Esophagus (tissue), 2 donors: ENCODE measurements at regions not wholly inside any gene's neighbourhood (a gene's known extent, or its start where the extent isn't known, plus 50 kb on each side); places are given as distances from the start of the nearest gene placed in this dataset.

Source experiments
- H3K27ac ChIP-seq, 2 donors: one replicate each; pipeline ENCODE4 v1.5.1; 2013; ENCODE audit warnings: low read depth in 2 of 2, mild to moderate bottlenecking in 2 of 2, inconsistent platforms in 1 of 2, low read length in 1 of 2, moderate library complexity in 1 of 2
- H3K27me3 ChIP-seq, 2 donors: one replicate each; pipeline ENCODE4 v1.6.1; 2013; ENCODE audit warnings: low read length in 2 of 2, control low read depth in 1 of 2, mild to moderate bottlenecking in 1 of 2; ENCODE audit not compliant: insufficient read depth in 2 of 2, control insufficient read depth in 1 of 2
- H3K36me3 ChIP-seq, 2 donors: one replicate each; pipeline ENCODE4 v1.6.1; 2013; ENCODE audit warnings: low read length in 1 of 2; ENCODE audit not compliant: control insufficient read depth in 2 of 2, insufficient read depth in 2 of 2
- H3K4me1 ChIP-seq, 2 donors: one replicate each; pipeline ENCODE4 v1.6.1; 2013; ENCODE audit warnings: low read length in 1 of 2; ENCODE audit not compliant: control insufficient read depth in 2 of 2, insufficient read depth in 2 of 2
- H3K4me3 ChIP-seq, 2 donors: one replicate each; pipeline ENCODE4 v1.5.1; 2013; ENCODE audit warnings: low read length in 2 of 2, mild to moderate bottlenecking in 2 of 2, low read depth in 1 of 2, moderate library complexity in 1 of 2
- H3K9me3 ChIP-seq, 2 donors: one replicate each; pipeline ENCODE4 v1.6.1; 2013; ENCODE audit warnings: mild to moderate bottlenecking in 2 of 2, low read depth in 1 of 2, low read length in 1 of 2, moderate library complexity in 1 of 2; ENCODE audit not compliant: control insufficient read depth in 2 of 2, insufficient read depth in 1 of 2
- WGBS, 2 donors: extraction: QIAGEN DNeasy Blood & Tissue Kit; methylation state at CpG; one replicate each; pipeline ENCODE4 v1.1.7; 2013; 5-methylcytosine and 5-hydroxymethylcytosine counted together
- donor health status: healthy with polysubstance abuse.
- donor health status: Bipolar disorder and iron deficiency.

DNA sequence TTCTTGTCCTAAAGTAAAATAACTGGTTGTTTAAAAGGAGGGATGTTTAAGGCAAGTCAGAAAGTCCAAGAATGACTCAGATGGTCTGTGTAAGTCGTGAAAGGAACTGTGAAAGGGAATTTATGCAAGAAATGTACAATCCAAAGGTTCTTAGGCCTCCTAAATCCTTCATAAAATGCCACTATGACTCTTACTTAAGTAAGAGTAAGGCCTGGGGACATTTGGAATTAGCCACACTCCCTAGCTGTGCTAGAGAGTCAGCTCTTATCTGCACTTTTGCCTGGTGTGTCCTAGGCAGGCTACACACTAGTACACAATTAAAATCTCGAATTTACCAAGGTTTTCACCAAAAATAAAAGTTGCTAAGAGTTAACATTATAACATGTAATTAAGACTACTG, 686.9 kb downstream of the UQCRFS1 start:
- no peak overlapping the region for H3K27ac ChIP-seq
- no peak overlapping the region for H3K4me3 ChIP-seq
- 52 to 56% methylated on average over 2 of the region's 2 CpGs for WGBS, 2 donors
- H3K27me3 ChIP-seq: no peaks in the 10 kb centered on the region
- H3K36me3 ChIP-seq: no peaks in the 10 kb centered on the region
- no peaks in the 10 kb centered on the region for H3K4me1 ChIP-seq
- H3K9me3 ChIP-seq: no peaks in the 10 kb centered on the region

DNA sequence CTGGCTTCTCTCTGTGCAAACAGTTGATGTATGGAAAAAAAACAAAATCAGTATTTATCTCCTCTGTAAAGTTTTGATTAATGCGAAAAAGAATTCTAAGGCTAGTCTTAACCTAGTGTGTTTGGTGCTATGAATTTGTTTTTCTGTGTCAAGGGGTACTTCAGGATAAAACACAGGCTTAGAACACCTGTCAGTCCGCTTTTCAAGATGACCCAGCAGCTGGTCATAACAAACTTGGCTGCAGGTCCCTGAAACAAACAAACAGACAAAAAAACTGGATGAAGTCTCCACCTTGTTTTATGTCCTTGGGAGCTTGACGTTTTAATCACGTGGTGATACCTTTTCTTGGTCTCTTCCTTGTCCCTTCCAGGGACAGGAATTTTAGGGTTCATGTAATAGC, 689.3 kb downstream of the UQCRFS1 start:
- 55 to 64% methylated on average over 4 of the region's 4 CpGs for WGBS, 2 donors
- H3K27me3 ChIP-seq: no peaks in the 10 kb centered on the region
- H3K36me3 ChIP-seq: no peaks in the 10 kb centered on the region
- no peak overlapping the region for H3K4me3 ChIP-seq
- peaks cover 0 to 1% of the 10 kb centered on the region in 2 donors for H3K9me3 ChIP-seq
- no peaks in the 10 kb centered on the region for H3K4me1 ChIP-seq
- no peak overlapping the region for H3K27ac ChIP-seq

GRCh38 chr19:28522545-28522922, 690.4 kb downstream of the UQCRFS1 start:
- no peaks in the 10 kb centered on the region for H3K27me3 ChIP-seq
- H3K27ac ChIP-seq: no peak overlapping the region
- 87 to 89% methylated on average over 8 of the region's 8 CpGs for WGBS, 2 donors
- H3K4me1 ChIP-seq: no peaks in the 10 kb centered on the region
- H3K9me3 ChIP-seq: peaks cover 0 to 2% of the 10 kb centered on the region in 2 donors
- no peak overlapping the region for H3K4me3 ChIP-seq
- no peaks in the 10 kb centered on the region for H3K36me3 ChIP-seq

DNA sequence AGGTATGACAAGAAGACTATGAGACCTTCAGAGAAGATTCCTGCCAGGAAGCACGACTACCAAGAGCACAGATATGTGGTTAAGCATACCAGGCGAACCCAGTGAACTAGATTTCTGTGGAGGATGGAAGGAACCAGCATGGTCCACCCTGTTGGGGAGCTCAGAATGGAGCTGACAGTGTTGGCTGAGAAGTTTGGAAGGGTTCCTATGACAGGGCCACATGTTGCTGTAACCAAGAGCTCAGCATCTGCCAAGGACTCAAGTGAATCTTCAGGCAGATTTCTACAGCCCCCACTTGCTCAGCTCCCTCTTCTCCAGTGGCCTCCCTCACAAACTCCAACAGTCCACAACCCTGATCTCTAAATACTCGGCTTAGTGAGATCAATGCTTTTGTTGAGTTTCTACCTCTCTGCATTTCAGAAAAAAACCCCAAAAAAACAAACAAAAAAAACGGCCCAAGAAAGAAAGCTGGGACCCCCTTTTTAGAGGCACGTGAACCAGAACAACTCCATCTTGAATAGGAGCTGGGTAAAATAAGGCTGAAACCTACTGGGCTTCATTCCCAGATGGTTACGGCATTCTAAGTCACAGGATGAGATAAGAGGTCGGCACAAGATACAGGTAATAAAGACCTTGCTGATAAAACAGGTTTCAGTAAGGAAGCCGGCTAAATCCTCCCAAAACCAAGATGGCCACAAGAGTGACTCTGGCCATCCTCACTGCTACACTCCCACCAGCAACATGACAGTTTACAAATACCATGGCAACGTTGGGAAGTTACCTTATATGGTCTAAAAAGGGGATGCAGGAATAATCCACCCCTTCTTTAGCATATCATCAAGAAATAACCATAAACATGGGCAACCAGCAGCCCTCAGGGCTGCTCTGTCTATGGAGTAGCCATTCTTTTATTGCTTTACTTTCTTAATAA, 691.1 kb downstream of the UQCRFS1 start:
- no peak overlapping the region for H3K4me3 ChIP-seq
- H3K27ac ChIP-seq: no peak overlapping the region
- H3K4me1 ChIP-seq: no peaks in the 10 kb centered on the region
- no peaks in the 10 kb centered on the region for H3K27me3 ChIP-seq
- peaks cover 0 to 2% of the 10 kb centered on the region in 2 donors for H3K9me3 ChIP-seq
- 74% methylated on average over 9 of the region's 9 CpGs for WGBS, 2 donors
- no peaks in the 10 kb centered on the region for H3K36me3 ChIP-seq

DNA sequence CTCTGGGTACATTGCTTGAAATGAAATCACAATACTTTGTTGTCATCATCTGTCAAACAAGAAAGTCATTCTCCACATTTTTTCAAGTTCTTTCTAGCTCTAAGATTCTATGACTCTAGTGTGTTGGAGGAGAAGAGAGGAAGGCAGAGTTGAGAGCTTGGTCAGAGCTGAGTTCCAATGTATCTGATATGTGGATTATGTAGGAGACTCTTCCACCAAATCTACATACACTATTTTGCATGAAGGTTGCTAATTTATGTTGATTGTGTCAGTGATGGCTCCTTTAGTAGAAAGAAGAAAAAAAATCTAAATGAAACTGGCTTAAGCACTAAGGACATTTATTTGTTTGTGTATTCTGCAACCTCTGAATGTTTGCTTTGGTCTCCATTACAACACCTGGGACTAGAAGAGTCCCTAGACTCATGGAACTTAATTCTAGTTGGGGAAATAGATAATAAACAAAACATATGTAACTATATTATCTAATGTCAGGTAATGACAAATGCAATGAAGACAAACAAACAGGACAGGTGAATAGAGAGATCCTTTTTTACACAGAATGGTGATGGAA, 691.9 kb downstream of the UQCRFS1 start:
- no peaks in the 10 kb centered on the region for H3K27me3 ChIP-seq
- no peak overlapping the region for H3K4me3 ChIP-seq
- H3K36me3 ChIP-seq: no peaks in the 10 kb centered on the region
- H3K4me1 ChIP-seq: no peaks in the 10 kb centered on the region
- H3K9me3 ChIP-seq: peaks cover 0 to 2% of the 10 kb centered on the region in 2 donors
- H3K27ac ChIP-seq: no peak overlapping the region

DNA sequence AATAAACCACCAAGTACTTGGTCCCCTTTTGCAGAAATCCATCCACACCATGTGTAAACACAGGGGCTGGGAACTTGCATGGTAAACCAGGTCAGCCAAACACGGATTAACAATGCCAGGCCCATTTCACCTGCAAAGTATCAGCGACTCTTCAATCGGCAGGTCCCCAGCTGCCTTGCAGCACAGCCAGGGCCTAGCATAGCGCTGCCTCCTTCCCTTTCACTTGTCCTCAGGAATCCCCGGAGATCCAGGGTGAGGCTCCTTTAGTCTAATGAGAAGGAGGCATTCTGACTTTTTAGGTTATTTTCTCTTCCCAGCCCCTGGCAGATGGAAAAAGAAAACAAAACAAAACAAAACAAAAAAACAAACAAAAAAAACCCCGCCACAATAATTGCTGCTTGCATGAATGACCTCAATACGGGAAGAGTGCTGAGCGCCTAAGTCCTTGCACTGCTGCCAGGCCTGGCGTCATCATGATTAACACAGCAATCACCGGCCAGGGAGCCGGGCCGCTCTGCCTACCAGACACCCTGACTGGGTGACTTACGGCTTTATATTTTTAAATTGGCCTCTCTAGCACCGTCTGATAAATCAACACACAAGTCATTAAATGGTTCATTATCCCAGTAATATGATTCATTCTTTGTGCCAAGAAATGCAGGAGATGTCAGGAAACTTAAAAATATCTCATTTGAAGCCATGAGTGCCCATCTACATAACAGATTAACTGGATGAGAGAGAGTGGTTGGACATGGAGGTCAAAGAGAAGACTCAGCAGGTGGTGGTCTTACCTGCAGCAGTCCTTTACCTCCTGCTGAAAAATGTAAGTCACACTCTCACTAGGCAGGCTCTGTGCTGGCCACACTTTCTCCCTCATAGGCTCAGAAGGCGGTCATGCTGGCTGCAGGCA, 692.7 kb downstream of the UQCRFS1 start:
- peaks cover 0 to 2% of the 10 kb centered on the region in 2 donors for H3K9me3 ChIP-seq
- no peaks in the 10 kb centered on the region for H3K27me3 ChIP-seq
- no peak overlapping the region for H3K4me3 ChIP-seq
- no peaks in the 10 kb centered on the region for H3K4me1 ChIP-seq
- H3K27ac ChIP-seq: no peak overlapping the region
- no peaks in the 10 kb centered on the region for H3K36me3 ChIP-seq
- 81 to 82% methylated on average over 15 of the region's 15 CpGs for WGBS, 2 donors

DNA sequence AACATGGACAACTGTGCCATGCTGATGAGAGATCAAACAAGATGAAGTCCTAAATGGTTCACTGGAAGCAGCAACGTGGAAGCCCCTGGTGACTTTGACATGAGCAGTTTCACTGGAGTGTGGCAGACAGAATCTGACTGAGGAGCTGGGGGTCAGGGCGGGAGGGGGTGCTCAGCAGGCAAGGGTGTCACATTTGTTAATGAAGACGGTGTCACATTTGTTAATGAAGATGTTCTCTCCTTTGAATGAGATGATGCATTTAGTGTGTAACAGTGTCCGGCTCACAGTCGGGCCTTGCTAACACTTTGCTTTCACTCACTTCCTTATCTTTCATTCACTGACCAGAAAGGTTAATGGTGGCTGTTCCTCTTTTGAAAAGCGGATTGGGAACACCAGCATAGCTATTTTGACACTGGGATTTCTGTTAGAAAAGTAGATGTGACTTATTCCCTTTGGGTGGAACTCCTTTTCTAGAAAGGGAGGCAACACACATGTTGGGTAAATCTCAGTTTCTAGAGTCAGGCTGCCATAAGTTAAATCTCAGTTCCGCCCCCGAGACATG, 693.7 kb downstream of the UQCRFS1 start:
- H3K4me1 ChIP-seq: no peaks in the 10 kb centered on the region
- no peaks in the 10 kb centered on the region for H3K27me3 ChIP-seq
- 64 to 71% methylated on average over 8 of the region's 8 CpGs for WGBS, 2 donors
- H3K27ac ChIP-seq: no peak overlapping the region
- H3K36me3 ChIP-seq: no peaks in the 10 kb centered on the region
- no peak overlapping the region for H3K4me3 ChIP-seq
- H3K9me3 ChIP-seq: peaks cover 0 to 2% of the 10 kb centered on the region in 2 donors

DNA sequence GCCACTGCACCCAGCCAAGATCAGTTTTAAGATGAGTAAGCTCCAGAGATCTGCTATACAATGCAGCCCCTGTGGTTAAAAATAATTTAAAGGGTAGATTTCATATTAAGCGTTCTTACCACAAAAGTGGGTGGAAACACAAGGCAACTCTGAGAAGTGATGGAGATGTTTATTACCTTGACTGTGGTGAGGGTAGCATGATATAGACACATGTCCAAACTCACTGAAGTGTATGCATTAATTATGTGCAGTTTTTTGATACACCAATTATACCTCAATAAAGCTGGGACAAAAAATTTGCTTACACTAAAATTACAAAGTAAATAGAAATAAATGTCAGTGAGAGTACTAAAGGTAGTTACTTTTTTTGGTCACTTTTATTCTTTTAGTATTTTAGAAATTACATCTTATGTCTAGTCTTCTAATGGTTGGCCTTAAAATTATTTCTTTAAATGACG, 696.5 kb downstream of the UQCRFS1 start:
- peaks cover 5% of the 10 kb centered on the region in 2 donors for H3K9me3 ChIP-seq
- H3K4me1 ChIP-seq: no peaks in the 10 kb centered on the region
- 89 to 90% methylated on average over 2 of the region's 2 CpGs for WGBS, 2 donors

DNA sequence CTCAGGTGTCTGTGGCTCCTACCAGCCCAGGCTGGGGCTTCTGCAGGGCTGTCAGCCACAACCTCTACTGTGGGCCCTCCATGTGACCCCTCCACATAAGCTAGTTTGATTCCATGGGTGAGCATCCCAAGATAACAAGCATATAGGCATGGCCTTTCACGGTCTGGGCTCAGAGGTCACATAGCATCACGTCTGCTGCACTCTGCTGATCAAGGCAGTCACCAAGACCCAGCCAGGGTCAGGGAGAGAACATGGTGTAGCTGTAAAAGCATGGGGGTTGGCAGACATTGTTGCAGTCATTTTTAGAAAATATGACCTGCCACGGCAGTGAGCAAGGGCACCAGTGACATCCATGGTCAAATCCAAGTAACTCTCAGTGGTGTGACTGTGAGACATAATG, 698.8 kb downstream of the UQCRFS1 start:
- no peaks in the 10 kb centered on the region for H3K27me3 ChIP-seq
- 68 to 71% methylated on average over 3 of the region's 3 CpGs for WGBS, 2 donors
- H3K4me1 ChIP-seq: no peaks in the 10 kb centered on the region
- H3K4me3 ChIP-seq: no peak overlapping the region
- H3K27ac ChIP-seq: no peak overlapping the region
- H3K36me3 ChIP-seq: no peaks in the 10 kb centered on the region
- peaks cover 5% of the 10 kb centered on the region in 2 donors for H3K9me3 ChIP-seq

More for the DNA sequence above, 696.5 kb downstream of the UQCRFS1 start:
- Histone ChIP-seq H3K27ac (no peak overlapping the region), H3K4me3 (no peak overlapping the region), H3K27me3 (no peaks in the 10 kb centered on the region), H3K36me3 (no peaks in the 10 kb centered on the region)
